ENCODE measurements at regions not wholly inside any gene's neighbourhood (a gene's known extent, or its start where the extent isn't known, plus 50 kb on each side); places are given as distances from the start of the nearest gene placed in this dataset.
A peak's percentile ranks its signal among the peaks of the same experiment; 100 is the strongest.
"Not testable (repeated sequence)": the region's sequence is repeated elsewhere in the genome, so short reads cannot be mapped to it uniquely, and the experiment has no call there.

DNA sequence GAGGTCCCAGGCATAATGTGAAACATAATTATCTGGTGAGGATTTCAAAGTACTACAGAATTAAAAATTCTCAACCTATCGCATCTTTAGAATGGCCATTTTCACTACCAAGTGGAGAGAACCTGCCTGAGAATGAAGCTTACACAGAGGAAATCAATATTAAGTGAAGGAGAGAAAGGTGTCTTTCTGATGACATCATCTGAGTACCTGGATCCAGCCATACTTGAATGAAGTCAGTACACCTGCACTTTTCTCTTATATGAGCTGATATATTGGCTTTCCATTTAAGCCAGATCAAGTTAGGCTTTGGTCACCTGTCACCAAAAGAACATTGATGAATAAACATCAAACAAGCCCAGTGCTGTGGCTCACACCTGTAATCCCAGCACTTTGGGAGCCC, 118.9 kb upstream of the MED14 start:
- intact Hi-C loops (cut with micrococcal nuclease), result no loop called here
- H3K4me1 Mint-ChIP-seq (ENCODE audit: low read depth), result peaks cover 2% of the 10 kb centered on the region
- H3K4me3 Mint-ChIP-seq, result no peak overlapping the region
- H3K9me3 Mint-ChIP-seq, result no peaks in the 10 kb centered on the region
- no peak overlapping the region for H3K27ac Mint-ChIP-seq
- DNase-seq, result no peak
- no peaks in the 10 kb centered on the region for H3K36me3 Mint-ChIP-seq (ENCODE audit: low read depth)
- H3K27me3 Mint-ChIP-seq (ENCODE audit: low read depth), result no peaks in the 10 kb centered on the region
- CTCF ChIA-PET, result no interaction called here

GRCh38 chrX:40855411-40855810, 120.1 kb upstream of the MED14 start:
- intact Hi-C loops (cut with micrococcal nuclease), result no loop called here
- H3K27ac Mint-ChIP-seq, result no peak overlapping the region

DNA sequence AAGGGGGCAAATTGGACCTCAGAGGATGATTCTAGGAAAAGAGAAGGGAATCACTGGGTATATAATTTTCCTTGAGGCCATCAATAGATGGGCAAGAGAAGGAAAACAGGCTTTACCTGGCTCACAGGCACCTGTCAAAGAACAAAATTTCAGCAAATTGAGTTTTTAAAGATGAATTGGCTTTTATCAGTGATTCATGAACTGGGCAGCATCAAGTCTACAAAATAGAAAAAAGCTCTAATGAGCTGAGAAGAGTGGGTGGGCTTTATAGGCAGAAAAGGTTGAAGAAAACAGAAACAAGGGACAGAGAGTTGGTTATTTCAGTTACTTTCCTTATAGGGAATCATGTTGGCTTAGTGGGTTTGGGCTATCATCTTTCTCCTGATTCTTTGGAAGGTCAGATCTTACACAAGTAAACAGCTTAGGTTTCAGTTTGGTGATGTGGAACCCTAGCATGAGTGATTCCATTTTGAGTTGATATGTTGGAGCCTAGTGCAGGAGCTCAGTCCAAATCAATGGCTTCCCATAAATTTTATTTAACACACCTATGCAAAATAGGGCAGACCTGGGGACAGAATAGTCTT, 120.7 kb upstream of the MED14 start:
- peaks cover 2% of the 10 kb centered on the region for H3K4me1 Mint-ChIP-seq (ENCODE audit: low read depth)
- no peak overlapping the region for H3K4me3 Mint-ChIP-seq
- intact Hi-C loops (cut with micrococcal nuclease), result no loop called here
- H3K27ac Mint-ChIP-seq, result no peak overlapping the region
- H3K27me3 Mint-ChIP-seq (ENCODE audit: low read depth), result no peaks in the 10 kb centered on the region
- CTCF ChIA-PET, result no interaction called here
- no peak for DNase-seq
- H3K9me3 Mint-ChIP-seq, result no peaks in the 10 kb centered on the region
- no peaks in the 10 kb centered on the region for H3K36me3 Mint-ChIP-seq (ENCODE audit: low read depth)

More at GRCh38 chrX:40855411-40855810, 120.1 kb upstream of the MED14 start:
- Mint-ChIP-seq H3K36me3 (ENCODE audit: low read depth) (no peaks in the 10 kb centered on the region), H3K9me3 (no peaks in the 10 kb centered on the region), H3K4me3 (no peak overlapping the region), H3K4me1 (ENCODE audit: low read depth) (peaks cover 2% of the 10 kb centered on the region), H3K27me3 (ENCODE audit: low read depth) (no peaks in the 10 kb centered on the region)
- DNase-seq, result no peak
- CTCF ChIA-PET, result no interaction called here

DNA sequence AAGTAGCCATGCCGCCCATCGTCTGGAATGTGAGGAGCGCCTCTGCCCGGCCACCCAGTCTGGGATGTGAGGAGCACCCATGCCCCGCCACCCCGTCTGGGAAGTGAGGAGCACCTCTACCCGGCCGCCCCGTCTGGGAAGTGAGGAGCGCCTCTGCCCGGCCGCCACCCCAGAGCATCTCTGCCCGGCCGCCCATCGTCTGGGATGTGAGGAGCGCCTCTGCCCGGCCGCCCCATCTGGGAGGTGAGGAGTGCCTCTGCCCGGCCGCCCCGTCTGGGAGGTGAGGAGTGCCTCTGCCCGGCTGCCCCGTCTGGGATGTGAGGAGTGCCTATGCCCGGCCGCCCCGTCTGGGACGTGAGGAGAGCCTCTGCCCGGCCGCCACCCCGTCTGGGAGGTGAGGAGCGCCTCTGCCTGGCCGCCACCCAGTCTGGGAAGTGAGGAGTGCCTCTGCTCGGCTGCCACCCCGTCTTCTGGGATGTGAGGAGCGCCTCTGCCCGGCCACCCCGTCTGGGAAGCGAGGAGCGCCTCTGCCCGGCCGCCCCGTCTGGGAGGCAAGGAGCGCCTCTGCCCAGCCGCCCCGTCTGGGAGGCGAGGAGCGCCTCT, 126.7 kb upstream of the MED14 start:
- CTCF ChIA-PET; DNase-seq; H3K36me3 Mint-ChIP-seq (ENCODE audit: low read depth); H3K9me3 Mint-ChIP-seq; H3K27me3 Mint-ChIP-seq (ENCODE audit: low read depth); H3K27ac Mint-ChIP-seq; H3K4me3 Mint-ChIP-seq; intact Hi-C loops (cut with micrococcal nuclease); H3K4me1 Mint-ChIP-seq (ENCODE audit: low read depth): not testable (repeated sequence)

GRCh38 chrX:40863260-40863659, 127.9 kb upstream of the MED14 start:
- H3K9me3 Mint-ChIP-seq; H3K27me3 Mint-ChIP-seq (ENCODE audit: low read depth); H3K4me3 Mint-ChIP-seq; H3K27ac Mint-ChIP-seq; CTCF ChIA-PET; DNase-seq; H3K36me3 Mint-ChIP-seq (ENCODE audit: low read depth); intact Hi-C loops (cut with micrococcal nuclease); H3K4me1 Mint-ChIP-seq (ENCODE audit: low read depth): not testable (repeated sequence)

GRCh38 chrX:40863671-40864070, 128.3 kb upstream of the MED14 start:
- CTCF ChIA-PET, result no interaction called here
- no peak overlapping the region for H3K27ac Mint-ChIP-seq
- no peaks in the 10 kb centered on the region for H3K9me3 Mint-ChIP-seq
- DNase-seq, result no peak
- no peaks in the 10 kb centered on the region for H3K4me1 Mint-ChIP-seq (ENCODE audit: low read depth)
- no peaks in the 10 kb centered on the region for H3K27me3 Mint-ChIP-seq (ENCODE audit: low read depth)
- no peak overlapping the region for H3K4me3 Mint-ChIP-seq
- no peaks in the 10 kb centered on the region for H3K36me3 Mint-ChIP-seq (ENCODE audit: low read depth)
- intact Hi-C loops (cut with micrococcal nuclease), result no loop called here

DNA sequence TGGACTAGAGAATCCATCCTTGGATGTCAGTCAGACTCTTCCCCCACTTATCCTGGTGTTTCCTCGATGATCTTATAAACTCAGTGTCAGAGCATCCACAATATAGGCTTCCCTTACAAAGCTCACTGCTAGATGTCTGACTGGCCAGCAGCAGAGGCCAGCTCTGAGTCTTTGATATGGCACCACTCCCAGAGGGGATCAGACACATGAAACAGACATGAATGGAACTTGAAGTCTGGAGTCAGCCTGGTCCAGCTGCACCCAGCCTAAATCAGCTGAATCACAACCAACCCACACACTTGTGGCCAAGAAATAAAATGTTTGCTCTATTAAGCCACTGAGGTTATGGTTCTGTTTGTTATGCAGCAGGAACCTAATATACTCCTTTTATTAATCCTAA, 129.6 kb upstream of the MED14 start:
- Mint-ChIP-seq H3K27me3 (ENCODE audit: low read depth) (no peaks in the 10 kb centered on the region), H3K4me1 (ENCODE audit: low read depth) (no peaks in the 10 kb centered on the region), H3K4me3 (no peak overlapping the region), H3K9me3 (no peaks in the 10 kb centered on the region), H3K27ac (no peak overlapping the region), H3K36me3 (ENCODE audit: low read depth) (no peaks in the 10 kb centered on the region)
- intact Hi-C loops (cut with micrococcal nuclease), result no loop called here
- CTCF ChIA-PET, result no interaction called here
- no peak for DNase-seq

GRCh38 chrX:40866893-40867292, 131.6 kb upstream of the MED14 start:
- intact Hi-C loops (cut with micrococcal nuclease), result no loop called here
- no peak for DNase-seq
- Mint-ChIP-seq H3K9me3 (no peaks in the 10 kb centered on the region), H3K27ac (no peak overlapping the region), H3K36me3 (ENCODE audit: low read depth) (no peaks in the 10 kb centered on the region), H3K4me1 (ENCODE audit: low read depth) (peaks cover 11% of the 10 kb centered on the region), H3K4me3 (no peak overlapping the region), H3K27me3 (ENCODE audit: low read depth) (no peaks in the 10 kb centered on the region)
- CTCF ChIA-PET, result no interaction called here

DNA sequence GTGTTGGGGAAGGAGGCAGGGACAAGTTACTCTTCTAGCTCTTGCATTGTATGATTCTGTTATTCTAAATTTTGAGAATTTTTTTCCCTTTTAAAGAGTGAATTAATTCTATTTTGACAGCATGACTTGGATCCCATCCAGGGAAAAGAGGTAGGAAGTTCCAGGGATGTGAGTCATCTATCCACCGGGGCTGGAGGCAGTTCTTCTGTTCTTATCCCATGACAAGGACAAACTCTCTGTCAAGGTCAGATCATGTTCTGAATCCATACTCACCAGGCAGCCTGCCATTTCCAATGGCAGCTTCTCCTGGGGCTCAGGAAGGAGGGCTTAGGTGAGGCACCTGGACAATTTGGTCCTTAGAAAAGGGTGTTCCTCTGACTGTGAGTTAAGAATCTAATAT, 132.0 kb upstream of the MED14 start:
- H3K4me3 Mint-ChIP-seq, result no peak overlapping the region

DNA sequence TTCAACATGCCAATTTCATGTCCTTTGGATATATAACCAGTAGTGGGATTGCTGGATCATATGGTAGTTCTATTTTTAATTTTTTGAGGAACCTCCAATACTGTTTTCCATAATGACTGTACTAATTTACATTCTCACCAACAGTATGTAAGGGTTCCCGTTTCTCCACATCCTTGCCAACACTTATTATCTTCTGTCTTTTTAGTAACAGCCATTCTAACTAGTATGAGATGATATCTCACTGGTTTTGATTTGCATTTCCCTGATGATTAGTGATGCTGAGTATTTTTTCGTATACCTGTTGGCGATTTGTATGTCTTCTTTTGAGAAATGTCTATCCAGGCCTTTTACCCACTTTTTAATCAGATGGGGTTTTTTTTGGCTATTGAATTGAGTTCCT, 133.5 kb upstream of the MED14 start:
- Mint-ChIP-seq H3K4me3 (no peak overlapping the region), H3K9me3 (no peaks in the 10 kb centered on the region), H3K27ac (no peak overlapping the region), H3K27me3 (ENCODE audit: low read depth) (no peaks in the 10 kb centered on the region), H3K4me1 (ENCODE audit: low read depth) (peaks cover 12% of the 10 kb centered on the region), H3K36me3 (ENCODE audit: low read depth) (no peaks in the 10 kb centered on the region)
- intact Hi-C loops (cut with micrococcal nuclease), result no loop called here
- CTCF ChIA-PET, result interaction anchor here (1.3 kb wide), 1 partner anchor 75 kb away, joined by 3 read pairs; no protein-coding TSS in a partner anchor
- no peak for DNase-seq

More for the DNA sequence above, 132.0 kb upstream of the MED14 start:
- DNase-seq, result no peak
- H3K9me3 Mint-ChIP-seq, result no peaks in the 10 kb centered on the region
- H3K4me1 Mint-ChIP-seq (ENCODE audit: low read depth), result peaks cover 12% of the 10 kb centered on the region
- H3K36me3 Mint-ChIP-seq (ENCODE audit: low read depth), result no peaks in the 10 kb centered on the region
- intact Hi-C loops (cut with micrococcal nuclease), result no loop called here
- no peaks in the 10 kb centered on the region for H3K27me3 Mint-ChIP-seq (ENCODE audit: low read depth)
- CTCF ChIA-PET, result no interaction called here
- no peak overlapping the region for H3K27ac Mint-ChIP-seq

- intact Hi-C loops (cut with micrococcal nuclease), result loop anchor here (1.0 to 10.0 kb wide), 6 partner anchors 62 to 309 kb away; partner anchors contain the start of gene ATP6AP2
- DNase-seq; H3K27ac Mint-ChIP-seq; H3K4me3 Mint-ChIP-seq; H3K9me3 Mint-ChIP-seq; H3K27me3 Mint-ChIP-seq (ENCODE audit: low read depth); H3K36me3 Mint-ChIP-seq (ENCODE audit: low read depth): not testable (repeated sequence)
- H3K4me1 Mint-ChIP-seq (ENCODE audit: low read depth), result peaks cover 12% of the 10 kb centered on the region
- CTCF ChIA-PET, result interaction anchor here (1.2 kb wide), 1 partner anchor 9 kb away, joined by 3 read pairs; no protein-coding TSS in a partner anchor
Measured at GRCh38 chrX:40870982-40871381, 135.6 kb upstream of the MED14 start.

DNA sequence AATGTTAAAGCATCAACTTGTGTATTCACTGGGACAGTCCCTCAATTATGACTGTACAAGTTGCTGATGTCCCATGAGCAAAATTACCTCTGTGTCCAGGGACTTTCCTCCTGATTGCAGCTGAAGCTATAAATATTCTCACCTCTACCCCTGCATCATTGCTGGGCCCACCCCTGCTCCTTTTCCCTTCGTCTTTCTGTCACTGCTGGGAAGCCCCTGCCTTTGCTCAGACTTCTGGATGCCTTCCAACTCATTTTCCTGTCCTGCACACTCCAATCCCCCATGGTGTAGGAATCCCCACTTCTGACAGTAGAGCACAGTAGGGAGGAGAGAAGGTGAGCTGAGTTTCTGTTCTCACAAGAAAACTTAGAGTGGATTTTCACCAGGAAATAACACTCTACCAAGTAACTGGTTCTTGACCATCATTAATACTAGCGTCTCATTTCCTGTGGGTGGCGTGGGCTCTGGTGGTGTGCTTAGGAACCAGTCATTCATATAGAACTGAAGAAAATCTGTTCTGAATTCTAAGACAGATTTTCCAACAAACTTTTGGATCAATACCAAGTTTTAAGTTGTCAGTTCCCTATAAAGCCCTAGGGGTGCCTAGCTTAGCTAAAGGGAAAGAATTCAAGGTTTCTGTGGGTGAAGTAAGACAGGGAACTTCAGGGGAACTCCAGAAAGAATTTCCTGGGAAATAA, 136.2 kb upstream of the MED14 start:
- no peak overlapping the region for H3K4me3 Mint-ChIP-seq

GRCh38 chrX:40872351-40872750, 137.0 kb upstream of the MED14 start:
- Mint-ChIP-seq H3K36me3 (ENCODE audit: low read depth) (no peaks in the 10 kb centered on the region), H3K9me3 (no peaks in the 10 kb centered on the region), H3K4me1 (ENCODE audit: low read depth) (peaks cover 12% of the 10 kb centered on the region), H3K27ac (no peak overlapping the region), H3K4me3 (no peak overlapping the region), H3K27me3 (ENCODE audit: low read depth) (no peaks in the 10 kb centered on the region)
- intact Hi-C loops (cut with micrococcal nuclease), result loop anchor here (5.0 to 10.0 kb wide), 2 partner anchors 140 to 288 kb away; partner anchors contain the start of gene ATP6AP2
- CTCF ChIA-PET, result interaction anchor here (1.9 kb wide), 1 partner anchor 243 kb away, joined by 6 read pairs; no protein-coding TSS in a partner anchor
- DNase-seq, result no peak

More for the DNA sequence above, 136.2 kb upstream of the MED14 start:
- CTCF ChIA-PET, result interaction anchor here (1.2 to 1.9 kb wide), 2 partner anchors 9 to 244 kb away, joined by 3 to 6 read pairs; no protein-coding TSS in a partner anchor
- no peaks in the 10 kb centered on the region for H3K36me3 Mint-ChIP-seq (ENCODE audit: low read depth)
- peak; percentile 72 for DNase-seq
- no peaks in the 10 kb centered on the region for H3K27me3 Mint-ChIP-seq (ENCODE audit: low read depth)
- intact Hi-C loops (cut with micrococcal nuclease), result loop anchor here (1.0 to 10.0 kb wide), 6 partner anchors 62 to 309 kb away; partner anchors contain the start of gene ATP6AP2
- no peaks in the 10 kb centered on the region for H3K9me3 Mint-ChIP-seq
- peak overlapping the region; percentile 88 for H3K27ac Mint-ChIP-seq
- H3K4me1 Mint-ChIP-seq (ENCODE audit: low read depth), result peaks cover 12% of the 10 kb centered on the region

All from activated naive CD4-positive, alpha-beta T cell treated with anti-CD3 and anti-CD28 coated beads for 36 hours (primary cell).